ENCODE measurements at regions not wholly inside any gene's neighbourhood (a gene's known extent, or its start where the extent isn't known, plus 50 kb on each side); places are given as distances from the start of the nearest gene placed in this dataset.

- H3K27ac ChIP-seq (ENCODE audit: extremely low read depth, low read depth, low read length), result peak overlapping the region; percentile 54; the same call in 1 of the 3 replicates
- no peak overlapping the region for H2AFZ ChIP-seq (ENCODE audit: low read depth, low read length)
- DNase-seq (ENCODE audit: extremely low read depth in 1 of 4, low spot score in 3 of 4), result no peak
- intact Hi-C loops (cut with micrococcal nuclease), result loop anchor here (2.0 kb wide), 1 partner anchor 15 kb away; no protein-coding TSS in a partner anchor
- in situ Hi-C loops (cut with MboI), result no loop called here
- H3K9ac ChIP-seq (ENCODE audit: insufficient read depth in 1 of 2, low read depth in 2 of 2, low read length in 2 of 2), result no peak overlapping the region
- CTCF ChIA-PET (ENCODE audit: low intra/inter-chr PET ratio), result no interaction called here
- H3K9me1 ChIP-seq (ENCODE audit: control insufficient read depth, insufficient read depth, low read length), result no peaks in the 10 kb centered on the region
- H3K9me3 ChIP-seq (replicated peaks; ENCODE audit: control insufficient read depth, insufficient read depth, low read depth, low read length), result no peaks in the 10 kb centered on the region
- BruUV-seq (replicated peaks), result no TSS peak
- no peak overlapping the region for H3K4me2 ChIP-seq (ENCODE audit: insufficient read depth, low read length)
- no peak for FAIRE-seq
- peak; percentile 97 for TF ChIP-seq DACH1 (IDR thresholded peaks at IDR 0.05; ENCODE audit: partially characterized antibody)
- TF ChIP-seq PTBP1 (IDR thresholded peaks at IDR 0.05; ENCODE audit: low read depth, low read length), result no peak
- TF ChIP-seq MNT (conservative IDR thresholded peaks at IDR 0.05), result 0 out of 4 replicates have a peak, but pooled peaks of 1 of the 2 experiments have one; percentile 3
- peaks cover 97% of the 10 kb centered on the region for H3K79me2 ChIP-seq (ENCODE audit: control insufficient read depth, insufficient read depth, low read length)
- peaks cover 44% of the 10 kb centered on the region for H4K20me1 ChIP-seq (replicated peaks; ENCODE audit: control insufficient read depth, insufficient read depth, low read length)
- H3K36me3 ChIP-seq (ENCODE audit: control insufficient read depth, insufficient read depth, low read length), result peaks cover 61% of the 10 kb centered on the region; the same call in 2 of the 3 replicates
- H3K4me3 ChIP-seq, result no peak overlapping the region
- H3K27me3 ChIP-seq (ENCODE audit: control insufficient read depth in 2 of 2, insufficient read depth in 2 of 2, low read length in 2 of 2), result no peaks in the 10 kb centered on the region
- no peak for ATAC-seq
- H3K4me1 ChIP-seq (replicated peaks in 1 of 2; ENCODE audit: control insufficient read depth in 2 of 2, insufficient read depth in 2 of 2, low read length in 2 of 2), result peaks cover 0 to 25% of the 10 kb centered on the region in 2 experiments; a peak in 3 of 5 replicates
- POLR2A ChIA-PET, result no interaction called here
These were observed 95.3 kb upstream of the RGPD4 start for GRCh38 chr2:107731435-107731834.

- intact Hi-C loops (cut with micrococcal nuclease), result no loop called here
- in situ Hi-C loops (cut with MboI), result no loop called here
- BruUV-seq (replicated peaks), result no TSS peak
These were observed 91.5 kb upstream of the RGPD4 start for GRCh38 chr2:107735201-107735600.

More at GRCh38 chr2:107735201-107735600, 91.5 kb upstream of the RGPD4 start:
- H3K4me1 ChIP-seq (replicated peaks in 1 of 2; ENCODE audit: control insufficient read depth in 2 of 2, insufficient read depth in 2 of 2, low read length in 2 of 2), result peaks cover 0 to 27% of the 10 kb centered on the region in 2 experiments; a peak in 3 of 5 replicates
- ChIA-PET CTCF (ENCODE audit: low intra/inter-chr PET ratio) (no interaction called here), POLR2A (interaction anchor here (0.6 to 4.6 kb wide), 4 partner anchors 11 to 37 kb away, joined by 3 to 22 read pairs (median 4); no protein-coding TSS in a partner anchor)
- H3K27ac ChIP-seq (ENCODE audit: extremely low read depth, low read depth, low read length), result no peak overlapping the region
- H3K79me2 ChIP-seq (ENCODE audit: control insufficient read depth, insufficient read depth, low read length), result peaks cover 96% of the 10 kb centered on the region
- peaks cover 74% of the 10 kb centered on the region; the same call in 2 of the 3 replicates for H3K36me3 ChIP-seq (ENCODE audit: control insufficient read depth, insufficient read depth, low read length)
- H3K9me1 ChIP-seq (ENCODE audit: control insufficient read depth, insufficient read depth, low read length), result no peaks in the 10 kb centered on the region
- 81% methylated on average over 2 of the region's 2 CpGs for WGBS (ENCODE audit: insufficient coverage, low coverage, missing lambda C conversion rate)
- ATAC-seq (no peak), FAIRE-seq (no peak), DNase-seq (ENCODE audit: extremely low read depth in 1 of 4, low spot score in 3 of 4) (no peak)
- H2AFZ ChIP-seq (ENCODE audit: low read depth, low read length), result no peak overlapping the region
- H3K4me3 ChIP-seq, result no peak overlapping the region
- H3K9me3 ChIP-seq (replicated peaks; ENCODE audit: control insufficient read depth, insufficient read depth, low read depth, low read length), result no peaks in the 10 kb centered on the region
- H3K9ac ChIP-seq (ENCODE audit: insufficient read depth in 1 of 2, low read depth in 2 of 2, low read length in 2 of 2), result no peak overlapping the region
- no peaks in the 10 kb centered on the region for H3K27me3 ChIP-seq (ENCODE audit: control insufficient read depth in 2 of 2, insufficient read depth in 2 of 2, low read length in 2 of 2)
- TF ChIP-seq ZNF561 (CRISPR knock-in tag; conservative IDR thresholded peaks at IDR 0.05) (no peak), MAFK (IDR thresholded peaks at IDR 0.05; ENCODE audit: low read length) (no peak), ZBTB17 (CRISPR knock-in tag; IDR thresholded peaks at IDR 0.05) (no peak), IFI16 (CRISPR knock-in tag; IDR thresholded peaks at IDR 0.05) (no peak), PML (IDR thresholded peaks at IDR 0.05; ENCODE audit: low read length) (0 out of 2 replicates have a peak, but pooled peaks have one; percentile 18), POLR2A (conservative IDR thresholded peaks at IDR 0.05) (0 out of 2 replicates have a peak, but pooled peaks have one; percentile 39), NR3C1 (CRISPR knock-in tag; IDR thresholded peaks at IDR 0.05) (no peak)
- H3K4me2 ChIP-seq (ENCODE audit: insufficient read depth, low read length), result no peak overlapping the region
- peaks cover 58% of the 10 kb centered on the region for H4K20me1 ChIP-seq (replicated peaks; ENCODE audit: control insufficient read depth, insufficient read depth, low read length)

Data from K562 (cell line).